Bronchial epithelial cell (primary cell): ENCODE measurements at regions not wholly inside any gene's neighbourhood (a gene's known extent, or its start where the extent isn't known, plus 50 kb on each side); places are given as distances from the start of the nearest gene placed in this dataset.

Experiments used
- DNase-seq: peaks from one replicate; pipeline ENCODE4 v3.0.0-alpha.2; 2010; ENCODE audit warnings: low read depth
- FAIRE-seq: peaks from 2 replicates; lab custom pipeline; 2011; peaks lifted over from hg19 to GRCh38; lab: Jason Lieb, UNC
- H3K27me3 ChIP-seq: 2 replicates; pipeline ENCODE4 v1.5.1; 2011; ENCODE audit warnings: low read length; ENCODE audit not compliant: control insufficient read depth, insufficient read depth
- H3K36me3 ChIP-seq: 2 replicates; pipeline ENCODE4 v1.5.1; 2011; ENCODE audit warnings: low read length; ENCODE audit not compliant: control insufficient read depth, insufficient read depth
- H3K4me3 ChIP-seq: 2 replicates; pipeline ENCODE4 v1.5.1; 2011; ENCODE audit warnings: mild to moderate bottlenecking, low read depth, low read length, control low read depth
- TF ChIP-seq, protein P1 (sequence below): IDR thresholded peaks from 2 replicates; pipeline ENCODE4 v1.5.1; 2011; ENCODE audit warnings: mild to moderate bottlenecking, moderate library complexity, low read length, control low read depth, inconsistent platforms; ENCODE audit not compliant: insufficient read depth, severe bottlenecking

DNA sequence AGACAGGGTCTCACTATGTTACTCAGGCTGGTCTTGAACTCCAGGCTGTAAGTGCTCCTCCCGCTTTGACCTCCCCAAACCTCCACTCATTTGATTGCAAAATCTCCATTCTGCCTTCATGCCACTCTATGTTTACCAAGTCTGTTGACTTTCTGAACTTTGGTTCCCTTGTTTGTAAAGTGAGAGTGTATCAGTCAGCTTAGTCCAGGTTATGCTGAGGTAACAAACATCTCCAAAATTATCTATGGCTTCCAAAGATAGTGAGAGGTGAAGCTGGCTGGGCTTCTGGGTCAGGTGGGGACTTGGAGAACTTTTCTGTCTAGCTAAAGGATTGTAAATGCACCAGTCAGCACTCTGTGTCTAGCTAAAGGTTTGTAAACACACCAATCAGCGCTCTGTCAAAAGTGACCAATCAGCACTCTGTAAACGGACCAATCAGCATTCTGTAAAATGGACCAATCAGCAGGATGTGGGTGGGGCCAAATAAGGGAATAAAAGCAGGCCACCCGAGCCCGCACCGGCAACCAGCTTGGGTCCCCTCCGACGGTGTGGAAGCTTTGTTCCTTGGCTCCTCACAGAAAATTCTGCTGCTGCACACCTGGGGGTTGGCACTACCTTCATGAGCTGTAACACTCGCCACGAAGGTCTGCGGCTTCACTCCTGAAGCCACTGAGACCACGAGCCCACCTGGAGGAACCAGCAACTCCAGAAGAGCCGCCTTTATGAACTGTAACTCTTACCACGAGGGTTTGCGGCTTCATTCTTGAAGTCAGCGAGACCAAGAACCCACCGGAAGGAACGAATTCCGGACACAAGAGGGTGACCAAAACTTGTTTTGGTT, 109.3 kb downstream of the MIAT start:
- no peaks in the 10 kb centered on the region for H3K36me3 ChIP-seq
- no peak for DNase-seq
- TF ChIP-seq, protein P1, sequence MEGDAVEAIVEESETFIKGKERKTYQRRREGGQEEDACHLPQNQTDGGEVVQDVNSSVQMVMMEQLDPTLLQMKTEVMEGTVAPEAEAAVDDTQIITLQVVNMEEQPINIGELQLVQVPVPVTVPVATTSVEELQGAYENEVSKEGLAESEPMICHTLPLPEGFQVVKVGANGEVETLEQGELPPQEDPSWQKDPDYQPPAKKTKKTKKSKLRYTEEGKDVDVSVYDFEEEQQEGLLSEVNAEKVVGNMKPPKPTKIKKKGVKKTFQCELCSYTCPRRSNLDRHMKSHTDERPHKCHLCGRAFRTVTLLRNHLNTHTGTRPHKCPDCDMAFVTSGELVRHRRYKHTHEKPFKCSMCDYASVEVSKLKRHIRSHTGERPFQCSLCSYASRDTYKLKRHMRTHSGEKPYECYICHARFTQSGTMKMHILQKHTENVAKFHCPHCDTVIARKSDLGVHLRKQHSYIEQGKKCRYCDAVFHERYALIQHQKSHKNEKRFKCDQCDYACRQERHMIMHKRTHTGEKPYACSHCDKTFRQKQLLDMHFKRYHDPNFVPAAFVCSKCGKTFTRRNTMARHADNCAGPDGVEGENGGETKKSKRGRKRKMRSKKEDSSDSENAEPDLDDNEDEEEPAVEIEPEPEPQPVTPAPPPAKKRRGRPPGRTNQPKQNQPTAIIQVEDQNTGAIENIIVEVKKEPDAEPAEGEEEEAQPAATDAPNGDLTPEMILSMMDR = no peak
- no peak overlapping the region for H3K4me3 ChIP-seq
- H3K27me3 ChIP-seq = no peaks in the 10 kb centered on the region
- no peak for FAIRE-seq

DNA sequence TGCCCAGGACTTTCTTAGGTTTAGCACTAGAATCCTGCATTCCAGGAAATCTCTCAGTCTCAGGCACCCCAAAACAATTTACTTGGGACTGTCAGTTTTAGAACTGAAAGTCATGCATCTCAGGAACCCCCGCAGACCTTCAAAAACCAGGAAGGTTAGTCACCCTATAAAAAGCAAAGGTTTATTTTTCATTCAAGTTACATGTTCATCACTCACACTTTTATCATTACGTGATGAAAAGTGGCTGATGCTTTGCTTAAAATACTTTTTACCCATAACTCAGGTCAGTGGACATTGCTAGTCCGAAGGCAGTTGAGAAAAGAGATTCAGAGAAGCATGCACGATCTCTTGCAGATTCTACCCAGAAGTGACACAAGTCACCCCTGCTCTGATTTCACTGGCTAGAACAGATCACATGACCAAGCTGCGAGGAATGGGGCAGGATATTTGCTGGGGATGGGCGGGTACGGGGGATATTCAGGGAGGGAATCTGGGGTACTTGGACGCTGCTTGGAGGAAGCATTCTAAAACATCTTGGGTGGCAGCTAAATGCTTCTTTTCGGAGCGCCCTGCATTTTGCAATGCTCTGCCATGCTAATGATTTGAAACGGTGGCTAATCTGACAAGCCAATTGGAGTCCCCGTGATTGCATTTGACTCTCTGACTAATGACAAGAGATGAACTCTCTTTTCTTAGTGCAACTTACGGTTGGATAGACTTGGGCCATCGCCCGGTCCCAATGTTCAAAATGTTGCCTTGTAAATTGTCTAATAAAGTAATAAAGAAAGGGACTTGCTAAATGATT, 110.2 kb downstream of the MIAT start:
- no peaks in the 10 kb centered on the region for H3K36me3 ChIP-seq
- FAIRE-seq (no peak), DNase-seq (no peak)
- H3K4me3 ChIP-seq = no peak overlapping the region
- no peaks in the 10 kb centered on the region for H3K27me3 ChIP-seq
- TF ChIP-seq, protein P1 = no peak

DNA sequence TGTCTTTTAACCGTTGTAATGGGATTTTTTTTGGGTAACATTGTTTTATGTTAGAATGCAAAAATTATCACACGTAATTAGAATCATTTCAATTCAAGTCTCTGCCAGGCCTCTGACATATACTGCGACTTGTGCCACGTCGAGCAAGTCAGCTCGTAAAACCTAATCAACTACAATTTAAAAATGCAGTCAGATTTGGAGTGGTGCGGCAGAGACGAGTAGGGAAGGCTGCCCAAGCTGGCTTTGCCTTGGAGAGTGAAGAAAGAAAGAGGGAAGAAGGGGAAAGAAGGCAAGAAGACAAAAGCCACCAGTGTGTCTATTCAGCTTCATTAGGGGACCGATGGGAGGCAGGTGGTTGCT, 110.7 kb downstream of the MIAT start:
- FAIRE-seq = no peak
- no peaks in the 10 kb centered on the region for H3K36me3 ChIP-seq
- no peaks in the 10 kb centered on the region for H3K27me3 ChIP-seq
- H3K4me3 ChIP-seq = no peak overlapping the region
- DNase-seq = no peak
- TF ChIP-seq, protein P1 = no peak

DNA sequence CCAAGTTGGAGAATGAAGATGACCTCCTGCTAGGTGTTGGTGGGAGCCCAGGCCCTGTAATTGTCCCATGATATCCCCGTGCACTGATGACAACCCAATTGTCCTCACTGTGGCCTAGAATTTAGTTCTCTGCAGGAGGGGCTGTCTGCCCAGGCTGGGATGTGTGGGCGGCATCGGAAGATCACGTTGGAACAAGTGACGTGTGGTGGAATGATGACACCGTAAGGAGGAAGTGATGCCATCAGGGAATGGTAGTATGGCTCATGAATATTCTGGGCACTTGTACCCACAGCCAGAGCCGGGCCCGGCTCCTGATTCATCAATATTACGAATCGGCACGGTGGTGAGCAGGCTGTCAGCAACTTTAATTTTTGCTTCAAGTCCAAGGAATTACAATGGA, 111.6 kb downstream of the MIAT start:
- DNase-seq (peak; percentile 22), FAIRE-seq (no peak)
- Histone ChIP-seq H3K4me3 (no peak overlapping the region), H3K27me3 (no peaks in the 10 kb centered on the region), H3K36me3 (no peaks in the 10 kb centered on the region)
- TF ChIP-seq, protein P1 = no peak

DNA sequence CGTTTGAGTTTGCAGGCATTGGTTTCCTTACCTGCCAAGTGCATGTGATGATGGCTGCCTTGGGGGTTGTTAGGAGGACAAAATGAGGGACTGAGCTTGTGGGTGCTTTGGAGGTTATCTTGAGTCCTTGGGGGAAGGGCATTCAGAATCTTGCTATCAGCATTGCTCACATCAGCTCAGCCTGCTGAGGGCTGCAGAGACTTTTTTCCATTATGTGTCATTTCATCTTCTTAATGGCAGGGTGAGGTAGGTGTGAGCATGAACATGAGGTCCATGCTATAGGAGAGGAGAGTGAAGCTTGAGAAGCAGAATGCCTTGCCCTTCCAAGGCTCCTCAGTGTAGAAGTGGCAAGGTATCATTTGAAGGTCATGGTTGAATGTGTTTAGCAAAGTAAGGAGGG, 112.3 kb downstream of the MIAT start:
- H3K27me3 ChIP-seq = no peaks in the 10 kb centered on the region
- no peak overlapping the region for H3K4me3 ChIP-seq
- FAIRE-seq (peak; percentile 32), DNase-seq (no peak)
- no peaks in the 10 kb centered on the region for H3K36me3 ChIP-seq
- TF ChIP-seq, protein P1 = no peak
